Suprapubic skin (tissue), 3 donors: ENCODE measurements at regions not wholly inside any gene's neighbourhood (a gene's known extent, or its start where the extent isn't known, plus 50 kb on each side); places are given as distances from the start of the nearest gene placed in this dataset.

Experiments
- EP300 ChIP-seq: sonication (generic); formaldehyde crosslinking; IDR thresholded peaks from one replicate; pipeline ENCODE4 v1.6.1; 2017; ENCODE audit warnings: antibody characterized with exemption
- POLR2A ChIP-seq, 2 donors: fragments of 450-650 bp; IDR thresholded peaks; one replicate each; pipeline ENCODE4 v1.6.1; 2017; ENCODE audit warnings: antibody characterized with exemption in 2 of 2, mild to moderate bottlenecking in 2 of 2, moderate library complexity in 2 of 2
- TF ChIP-seq, protein P1 (sequence below), 2 donors: fragments of 200-600 bp in 1 of 2; fragments of 450-650 bp in 1 of 2; sonication (generic) in 1 of 2; IDR thresholded peaks; one replicate each; pipeline ENCODE4 v1.5.1; 2016 to 2019; ENCODE audit warnings: antibody characterized with exemption in 2 of 2, mild to moderate bottlenecking in 1 of 2, moderate library complexity in 1 of 2

DNA sequence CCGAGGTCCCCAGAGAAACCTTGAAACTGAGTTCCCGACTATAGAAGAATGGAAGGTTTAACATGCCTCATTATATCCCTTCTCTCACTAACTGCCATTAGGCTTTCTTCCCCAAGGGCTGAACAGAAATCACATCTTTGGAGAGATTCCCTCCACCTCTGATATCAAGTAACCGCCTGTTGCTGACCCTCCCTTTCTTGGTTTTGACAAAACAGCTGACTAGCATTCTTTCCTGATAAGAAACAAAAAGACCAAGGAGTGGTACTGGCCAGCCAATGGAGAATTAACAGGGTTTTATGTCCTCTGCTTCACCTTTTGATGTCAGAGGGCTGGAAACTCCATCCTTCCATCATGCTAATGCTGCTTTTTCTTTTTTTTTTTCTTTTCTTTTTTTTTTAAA, 176.6 kb upstream of the ADGRB3 start:
- TF ChIP-seq, protein P1, sequence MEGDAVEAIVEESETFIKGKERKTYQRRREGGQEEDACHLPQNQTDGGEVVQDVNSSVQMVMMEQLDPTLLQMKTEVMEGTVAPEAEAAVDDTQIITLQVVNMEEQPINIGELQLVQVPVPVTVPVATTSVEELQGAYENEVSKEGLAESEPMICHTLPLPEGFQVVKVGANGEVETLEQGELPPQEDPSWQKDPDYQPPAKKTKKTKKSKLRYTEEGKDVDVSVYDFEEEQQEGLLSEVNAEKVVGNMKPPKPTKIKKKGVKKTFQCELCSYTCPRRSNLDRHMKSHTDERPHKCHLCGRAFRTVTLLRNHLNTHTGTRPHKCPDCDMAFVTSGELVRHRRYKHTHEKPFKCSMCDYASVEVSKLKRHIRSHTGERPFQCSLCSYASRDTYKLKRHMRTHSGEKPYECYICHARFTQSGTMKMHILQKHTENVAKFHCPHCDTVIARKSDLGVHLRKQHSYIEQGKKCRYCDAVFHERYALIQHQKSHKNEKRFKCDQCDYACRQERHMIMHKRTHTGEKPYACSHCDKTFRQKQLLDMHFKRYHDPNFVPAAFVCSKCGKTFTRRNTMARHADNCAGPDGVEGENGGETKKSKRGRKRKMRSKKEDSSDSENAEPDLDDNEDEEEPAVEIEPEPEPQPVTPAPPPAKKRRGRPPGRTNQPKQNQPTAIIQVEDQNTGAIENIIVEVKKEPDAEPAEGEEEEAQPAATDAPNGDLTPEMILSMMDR (IDR thresholded peaks at IDR 0.05) = no peak
- TF ChIP-seq EP300 = no peak
- no peak for TF ChIP-seq POLR2A (IDR thresholded peaks at IDR 0.05)
